Islet of Langerhans (tissue), 1 donor: ENCODE measurements at regions not wholly inside any gene's neighbourhood (a gene's known extent, or its start where the extent isn't known, plus 50 kb on each side); places are given as distances from the start of the nearest gene placed in this dataset.

ENCODE experiments used
- FAIRE-seq: peaks from one replicate; lab custom pipeline; 2011; peaks lifted over from hg19 to GRCh38; lab: Jason Lieb, UNC

GRCh38 chr11:111035746-111036145, 209.8 kb upstream of the POU2AF2 start:
- no peak for FAIRE-seq

GRCh38 chr11:111026241-111026640, 219.3 kb upstream of the POU2AF2 start:
- no peak for FAIRE-seq

GRCh38 chr11:111021131-111021530, 224.4 kb upstream of the POU2AF2 start:
- no peak for FAIRE-seq

- FAIRE-seq, result no peak
These were observed 225.5 kb upstream of the POU2AF2 start for GRCh38 chr11:111019871-111020670.

- FAIRE-seq, result no peak
These were observed 226.1 kb upstream of the POU2AF2 start for GRCh38 chr11:111019451-111019850.

- no peak for FAIRE-seq
These were observed 227.0 kb upstream of the POU2AF2 start for GRCh38 chr11:111018566-111018965.

GRCh38 chr11:111012491-111012890, 233.0 kb upstream of the POU2AF2 start:
- FAIRE-seq, result no peak

- FAIRE-seq, result no peak
These were observed 234.3 kb upstream of the POU2AF2 start for GRCh38 chr11:111011275-111011594.

GRCh38 chr11:111010391-111011274, 234.9 kb upstream of the POU2AF2 start:
- FAIRE-seq, result no peak

GRCh38 chr11:111006227-111006626, 239.3 kb upstream of the POU2AF2 start:
- no peak for FAIRE-seq

GRCh38 chr11:111001986-111002611, 243.4 kb upstream of the POU2AF2 start:
- no peak for FAIRE-seq

- no peak for FAIRE-seq
These were observed 244.5 kb upstream of the POU2AF2 start for GRCh38 chr11:111001081-111001430.

GRCh38 chr11:111000400-111001080, 245.0 kb upstream of the POU2AF2 start:
- FAIRE-seq, result no peak

GRCh38 chr11:110992481-110992880, 253.0 kb upstream of the POU2AF2 start:
- no peak for FAIRE-seq

- no peak for FAIRE-seq
These were observed 253.7 kb upstream of the POU2AF2 start for GRCh38 chr11:110991661-110992355.

- no peak for FAIRE-seq
These were observed 255.2 kb upstream of the POU2AF2 start for GRCh38 chr11:110990311-110990710.

GRCh38 chr11:110989428-110990133, 255.9 kb upstream of the POU2AF2 start:
- FAIRE-seq, result no peak

- FAIRE-seq, result no peak
These were observed 256.9 kb upstream of the POU2AF2 start for GRCh38 chr11:110988671-110989070.

GRCh38 chr11:110986016-110986415, 259.5 kb upstream of the POU2AF2 start:
- no peak for FAIRE-seq

- no peak for FAIRE-seq
These were observed 260.0 kb upstream of the POU2AF2 start for GRCh38 chr11:110985547-110985946.

- FAIRE-seq, result no peak
These were observed 260.8 kb upstream of the POU2AF2 start for GRCh38 chr11:110984693-110985092.
